ENCODE measurements at regions not wholly inside any gene's neighbourhood (a gene's known extent, or its start where the extent isn't known, plus 50 kb on each side); places are given as distances from the start of the nearest gene placed in this dataset.

- no peak overlapping the region for H3K27ac Mint-ChIP-seq
Measured at GRCh38 chr14:50018933-50019210, 97.5 kb downstream of the VCPKMT start.

GRCh38 chr14:50020184-50020583 lies 96.2 kb downstream of the VCPKMT start:
- Histone ChIP-seq H3K9ac (ENCODE audit: extremely low read depth, low read length, poor library complexity, severe bottlenecking) (no peak overlapping the region), H3K4me1 (ENCODE audit: control insufficient read depth, insufficient read depth, low read length) (no peaks in the 10 kb centered on the region), H3K27ac (ENCODE audit: low read depth, low read length) (no peak overlapping the region), H3K9me3 (ENCODE audit: control insufficient read depth, low read length) (peaks cover 4% of the 10 kb centered on the region), H3K36me3 (ENCODE audit: control insufficient read depth, insufficient read depth, low read length) (no peaks in the 10 kb centered on the region), H3K27me3 (ENCODE audit: control insufficient read depth, insufficient read depth, low read length, poor library complexity, severe bottlenecking) (no peaks in the 10 kb centered on the region), H3K4me3 (ENCODE audit: low read length) (no peak overlapping the region)
- peaks cover 5% of the 10 kb centered on the region for H3K27me3 Mint-ChIP-seq (ENCODE audit: insufficient read depth)
- H3K9me3 Mint-ChIP-seq: peaks cover 13% of the 10 kb centered on the region
- no peaks in the 10 kb centered on the region for H3K4me1 Mint-ChIP-seq
- DNase-seq: no peak
- H3K27ac Mint-ChIP-seq: no peak overlapping the region
- H3K36me3 Mint-ChIP-seq (ENCODE audit: low read depth): no peaks in the 10 kb centered on the region
- H3K4me3 Mint-ChIP-seq: no peak overlapping the region
- no peak for TF ChIP-seq CTCF (conservative IDR thresholded peaks at IDR 0.05)

More at GRCh38 chr14:50018933-50019210, 97.5 kb downstream of the VCPKMT start:
- no peaks in the 10 kb centered on the region for H3K36me3 ChIP-seq (ENCODE audit: control insufficient read depth, insufficient read depth, low read length)
- no peak overlapping the region for H3K4me3 Mint-ChIP-seq
- H3K9me3 ChIP-seq (ENCODE audit: control insufficient read depth, low read length): peaks cover 4% of the 10 kb centered on the region
- no peaks in the 10 kb centered on the region for H3K4me1 ChIP-seq (ENCODE audit: control insufficient read depth, insufficient read depth, low read length)
- H3K9me3 Mint-ChIP-seq: peaks cover 12% of the 10 kb centered on the region
- H3K27me3 ChIP-seq (ENCODE audit: control insufficient read depth, insufficient read depth, low read length, poor library complexity, severe bottlenecking): no peaks in the 10 kb centered on the region
- 72 to 83% methylated on average over 1 to 2 of the region's 2 CpGs for WGBS, 2 experiments (ENCODE audit: insufficient coverage in 1 of 2, insufficient read length in 1 of 2)
- H3K9ac ChIP-seq (ENCODE audit: extremely low read depth, low read length, poor library complexity, severe bottlenecking): no peak overlapping the region
- H3K27me3 Mint-ChIP-seq (ENCODE audit: insufficient read depth): peaks cover 5% of the 10 kb centered on the region
- H3K4me1 Mint-ChIP-seq: no peaks in the 10 kb centered on the region
- H3K36me3 Mint-ChIP-seq (ENCODE audit: low read depth): no peaks in the 10 kb centered on the region
- TF ChIP-seq CTCF (conservative IDR thresholded peaks at IDR 0.05): no peak
- no peak overlapping the region for H3K27ac ChIP-seq (ENCODE audit: low read depth, low read length)
- H3K4me3 ChIP-seq (ENCODE audit: low read length): no peak overlapping the region
- no peak for DNase-seq

- no peak for TF ChIP-seq CTCF (conservative IDR thresholded peaks at IDR 0.05)
- no peak overlapping the region for H3K9ac ChIP-seq (ENCODE audit: extremely low read depth, low read length, poor library complexity, severe bottlenecking)
- Mint-ChIP-seq H3K27ac (no peak overlapping the region), H3K4me1 (no peaks in the 10 kb centered on the region), H3K36me3 (ENCODE audit: low read depth) (no peaks in the 10 kb centered on the region), H3K27me3 (ENCODE audit: insufficient read depth) (peaks cover 5% of the 10 kb centered on the region), H3K4me3 (no peak overlapping the region), H3K9me3 (peaks cover 19% of the 10 kb centered on the region)
- H3K27me3 ChIP-seq (ENCODE audit: control insufficient read depth, insufficient read depth, low read length, poor library complexity, severe bottlenecking): no peaks in the 10 kb centered on the region
- H3K4me3 ChIP-seq (ENCODE audit: low read length): no peak overlapping the region
- no peak overlapping the region for H3K27ac ChIP-seq (ENCODE audit: low read depth, low read length)
- no peaks in the 10 kb centered on the region for H3K4me1 ChIP-seq (ENCODE audit: control insufficient read depth, insufficient read depth, low read length)
- DNase-seq: no peak
- H3K36me3 ChIP-seq (ENCODE audit: control insufficient read depth, insufficient read depth, low read length): no peaks in the 10 kb centered on the region
- H3K9me3 ChIP-seq (ENCODE audit: control insufficient read depth, low read length): peaks cover 4% of the 10 kb centered on the region
Measured at GRCh38 chr14:50020799-50021198, 95.6 kb downstream of the VCPKMT start.
